MM.1S (cell line): ENCODE measurements at regions not wholly inside any gene's neighbourhood (a gene's known extent, or its start where the extent isn't known, plus 50 kb on each side); places are given as distances from the start of the nearest gene placed in this dataset.

ENCODE experiments used
- DNase-seq: peaks from one replicate; pipeline ENCODE4 v3.0.0-alpha.2; 2015
- H2AFZ ChIP-seq: fragments of 300-600 bp; sonication (generic); 2 replicates; pipeline ENCODE4 v1.6.0; 2016; ENCODE audit warnings: antibody characterized with exemption, low read length
- H3F3A ChIP-seq: fragments of 300-600 bp; sonication (generic); 2 replicates; pipeline ENCODE4 v1.6.1; 2016; ENCODE audit warnings: mild to moderate bottlenecking, antibody characterized with exemption, low read length, moderate library complexity, mixed read lengths; ENCODE audit not compliant: insufficient read depth
- H3K27ac ChIP-seq: fragments of 300-600 bp; sonication (generic); 2 replicates; pipeline ENCODE4 v1.5.1; 2016; ENCODE audit warnings: mild to moderate bottlenecking, low read length
- H3K27me3 ChIP-seq: fragments of 300-600 bp; sonication (generic); replicated peaks from 2 replicates; pipeline ENCODE4 v1.6.0; 2016; ENCODE audit warnings: low read length; ENCODE audit not compliant: insufficient read depth
- H3K36me3 ChIP-seq: fragments of 300-600 bp; sonication (generic); replicated peaks from 2 replicates; pipeline ENCODE4 v1.6.1; 2016; ENCODE audit warnings: mild to moderate bottlenecking, low read length, mixed read lengths; ENCODE audit not compliant: insufficient read depth
- H3K4me1 ChIP-seq: fragments of 300-600 bp; sonication (generic); 2 replicates; pipeline ENCODE4 v1.6.1; 2016; ENCODE audit warnings: low read length, mixed read lengths
- H3K4me2 ChIP-seq: fragments of 300-600 bp; sonication (generic); 2 replicates; pipeline ENCODE4 v1.6.0; 2016; ENCODE audit warnings: low read depth, low read length
- H3K4me3 ChIP-seq: fragments of 300-600 bp; sonication (generic); 2 replicates; pipeline ENCODE4 v1.5.1; 2016; ENCODE audit warnings: low read length, mixed read lengths
- H3K79me2 ChIP-seq: fragments of 300-600 bp; sonication (generic); 2 replicates; pipeline ENCODE4 v1.6.1; 2016; ENCODE audit warnings: mixed run types, low read length, mixed read lengths
- H3K9ac ChIP-seq: fragments of 300-600 bp; sonication (generic); 2 replicates; pipeline ENCODE4 v1.6.1; 2016; ENCODE audit warnings: low read length, mixed read lengths
- H3K9me2 ChIP-seq: fragments of 300-600 bp; sonication (generic); replicated peaks from 2 replicates; pipeline ENCODE4 v1.6.1; 2016; ENCODE audit warnings: mild to moderate bottlenecking, low read length, mixed read lengths; ENCODE audit not compliant: insufficient read depth
- H3K9me3 ChIP-seq: fragments of 300-600 bp; sonication (generic); replicated peaks from 2 replicates; pipeline ENCODE4 v1.6.1; 2016; ENCODE audit warnings: mild to moderate bottlenecking, low read length, mixed read lengths; ENCODE audit not compliant: insufficient read depth
- H4K20me1 ChIP-seq: fragments of 300-600 bp; sonication (generic); 2 replicates; pipeline ENCODE4 v1.6.1; 2016; ENCODE audit warnings: mild to moderate bottlenecking, low read length, moderate library complexity, mixed read lengths; ENCODE audit not compliant: insufficient read depth
- EZH2 ChIP-seq: fragments of 300-600 bp; sonication (generic); optimal IDR thresholded peaks from 2 replicates; pipeline ENCODE3; 2017; ENCODE audit warnings: low read depth, mild to moderate bottlenecking, antibody characterized with exemption, low read length, mixed read lengths
- EZH2phosphoT487 ChIP-seq: fragments of 300-600 bp; sonication (generic); IDR thresholded peaks from 2 replicates; pipeline ENCODE4 v1.6.1; 2018; ENCODE audit warnings: antibody characterized with exemption, low read length
- TF ChIP-seq, protein P1 (sequence below): fragments of 300-600 bp; sonication (generic); IDR thresholded peaks from 2 replicates; pipeline ENCODE4 v1.5.1; 2016; ENCODE audit warnings: antibody characterized with exemption, low read length, mixed read lengths

DNA sequence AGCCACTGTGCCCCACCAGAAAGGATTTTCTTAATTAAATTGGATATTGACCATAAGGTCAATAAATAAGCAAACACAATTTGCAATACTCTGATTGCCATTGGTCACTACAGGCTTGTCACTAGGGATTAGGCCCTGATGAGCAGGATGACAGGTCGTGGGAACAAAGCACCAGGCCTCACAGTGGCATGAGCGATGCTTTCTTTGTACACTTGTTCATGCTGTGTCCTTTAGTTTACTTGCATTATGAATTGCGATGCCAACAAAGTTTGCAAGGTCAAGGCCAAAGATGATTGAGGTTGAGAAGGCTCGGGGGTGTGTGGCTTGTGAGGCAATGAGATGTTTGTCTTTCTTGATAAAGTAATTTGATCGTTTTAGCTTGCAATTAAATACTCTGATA, 136.0 kb downstream of the TTC8 start:
- no peaks in the 10 kb centered on the region for H3K4me1 ChIP-seq
- H4K20me1 ChIP-seq = no peaks in the 10 kb centered on the region
- H3K79me2 ChIP-seq = no peaks in the 10 kb centered on the region
- H3K27ac ChIP-seq = no peak overlapping the region
- no peaks in the 10 kb centered on the region for H3K9me2 ChIP-seq
- no peak overlapping the region for H3K9ac ChIP-seq
- TF ChIP-seq EZH2phosphoT487 = no peak
- TF ChIP-seq EZH2 = no peak
- TF ChIP-seq, protein P1, sequence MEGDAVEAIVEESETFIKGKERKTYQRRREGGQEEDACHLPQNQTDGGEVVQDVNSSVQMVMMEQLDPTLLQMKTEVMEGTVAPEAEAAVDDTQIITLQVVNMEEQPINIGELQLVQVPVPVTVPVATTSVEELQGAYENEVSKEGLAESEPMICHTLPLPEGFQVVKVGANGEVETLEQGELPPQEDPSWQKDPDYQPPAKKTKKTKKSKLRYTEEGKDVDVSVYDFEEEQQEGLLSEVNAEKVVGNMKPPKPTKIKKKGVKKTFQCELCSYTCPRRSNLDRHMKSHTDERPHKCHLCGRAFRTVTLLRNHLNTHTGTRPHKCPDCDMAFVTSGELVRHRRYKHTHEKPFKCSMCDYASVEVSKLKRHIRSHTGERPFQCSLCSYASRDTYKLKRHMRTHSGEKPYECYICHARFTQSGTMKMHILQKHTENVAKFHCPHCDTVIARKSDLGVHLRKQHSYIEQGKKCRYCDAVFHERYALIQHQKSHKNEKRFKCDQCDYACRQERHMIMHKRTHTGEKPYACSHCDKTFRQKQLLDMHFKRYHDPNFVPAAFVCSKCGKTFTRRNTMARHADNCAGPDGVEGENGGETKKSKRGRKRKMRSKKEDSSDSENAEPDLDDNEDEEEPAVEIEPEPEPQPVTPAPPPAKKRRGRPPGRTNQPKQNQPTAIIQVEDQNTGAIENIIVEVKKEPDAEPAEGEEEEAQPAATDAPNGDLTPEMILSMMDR = no peak
- no peak overlapping the region for H3K4me2 ChIP-seq
- DNase-seq = no peak
- no peaks in the 10 kb centered on the region for H3K9me3 ChIP-seq
- no peaks in the 10 kb centered on the region for H3K36me3 ChIP-seq
- H3K4me3 ChIP-seq = no peak overlapping the region
- no peak overlapping the region for H2AFZ ChIP-seq
- H3K27me3 ChIP-seq = no peaks in the 10 kb centered on the region
- H3F3A ChIP-seq = no peaks in the 10 kb centered on the region

DNA sequence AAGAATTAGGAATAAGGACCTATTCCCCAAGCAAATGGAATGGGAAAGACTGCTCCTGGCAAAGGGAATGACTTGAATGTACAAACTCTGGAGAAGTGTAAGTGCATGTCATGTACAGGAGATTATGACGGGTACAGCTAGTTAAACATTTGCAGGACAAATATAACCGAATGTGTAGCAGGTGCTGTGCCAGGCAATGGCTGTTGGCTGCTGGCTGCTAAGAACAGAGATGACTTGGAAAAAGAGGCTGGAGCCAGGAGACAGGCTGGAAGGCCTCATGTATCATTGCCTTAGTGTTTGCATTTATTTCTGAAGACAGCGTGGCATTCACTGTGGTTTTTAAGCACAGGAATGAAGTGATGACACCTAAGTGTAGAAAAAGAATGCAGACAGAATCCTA, 136.8 kb downstream of the TTC8 start:
- H3K4me3 ChIP-seq = no peak overlapping the region
- no peaks in the 10 kb centered on the region for H3K9me2 ChIP-seq
- H3K27ac ChIP-seq = no peak overlapping the region
- H3K4me1 ChIP-seq = no peaks in the 10 kb centered on the region
- H3K4me2 ChIP-seq = no peak overlapping the region
- H4K20me1 ChIP-seq = no peaks in the 10 kb centered on the region
- no peaks in the 10 kb centered on the region for H3K36me3 ChIP-seq
- H3K27me3 ChIP-seq = no peaks in the 10 kb centered on the region
- H2AFZ ChIP-seq = no peak overlapping the region
- no peaks in the 10 kb centered on the region for H3F3A ChIP-seq
- H3K9ac ChIP-seq = no peak overlapping the region
- H3K79me2 ChIP-seq = no peaks in the 10 kb centered on the region
- H3K9me3 ChIP-seq = no peaks in the 10 kb centered on the region
- no peak for DNase-seq
- TF ChIP-seq EZH2phosphoT487 (no peak), EZH2 (no peak)
- TF ChIP-seq, protein P1 = no peak

DNA sequence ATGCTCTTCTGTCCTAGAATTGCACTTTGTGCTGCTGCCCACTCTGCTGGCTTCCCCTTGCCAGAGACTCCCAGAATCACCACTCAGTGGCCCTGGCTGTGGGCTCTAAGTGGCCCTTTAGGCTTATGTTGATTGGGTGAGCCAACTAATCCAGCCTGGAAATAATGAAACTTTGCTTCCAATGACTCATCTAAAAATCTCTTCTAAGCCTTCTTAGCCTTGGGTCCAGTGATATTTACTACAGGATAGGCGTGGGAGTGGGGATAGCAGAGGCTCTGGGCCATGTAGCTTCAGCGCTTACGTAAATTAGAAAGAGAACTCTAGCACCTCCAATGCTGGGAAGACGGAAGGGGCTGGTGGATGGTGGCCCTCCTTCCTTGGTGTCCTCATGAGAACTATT, 137.9 kb downstream of the TTC8 start:
- H3K27me3 ChIP-seq = no peaks in the 10 kb centered on the region
- H3K36me3 ChIP-seq = no peaks in the 10 kb centered on the region
- no peaks in the 10 kb centered on the region for H3K79me2 ChIP-seq
- no peak overlapping the region for H3K4me2 ChIP-seq
- no peak overlapping the region for H3K27ac ChIP-seq
- H3K9me2 ChIP-seq = no peaks in the 10 kb centered on the region
- H3K4me1 ChIP-seq = no peaks in the 10 kb centered on the region
- no peak for DNase-seq
- H3F3A ChIP-seq = no peaks in the 10 kb centered on the region
- no peaks in the 10 kb centered on the region for H3K9me3 ChIP-seq
- no peaks in the 10 kb centered on the region for H4K20me1 ChIP-seq
- TF ChIP-seq EZH2 (no peak), EZH2phosphoT487 (no peak)
- TF ChIP-seq, protein P1 = no peak
- H3K9ac ChIP-seq = no peak overlapping the region
- H3K4me3 ChIP-seq = no peak overlapping the region
- no peak overlapping the region for H2AFZ ChIP-seq

DNA sequence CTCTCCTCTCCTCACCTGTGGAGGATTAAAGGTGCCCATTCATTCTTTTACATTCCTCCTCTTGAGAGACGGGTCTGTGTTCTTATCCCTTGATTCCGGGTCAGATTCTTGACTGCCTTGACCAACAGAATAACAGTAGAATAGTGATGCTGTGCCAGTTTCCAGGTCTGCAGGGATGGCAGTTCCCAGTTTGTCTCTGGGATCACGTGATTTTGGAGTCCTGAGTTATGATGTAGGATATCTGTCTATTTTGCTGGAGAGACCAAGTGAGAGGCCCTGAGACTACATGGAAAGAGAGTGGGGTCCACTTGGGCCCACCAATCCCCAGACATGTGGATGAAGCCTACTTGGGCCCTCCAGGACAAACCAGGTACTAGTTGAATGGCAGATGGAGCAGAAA, 142.8 kb downstream of the TTC8 start:
- no peak overlapping the region for H2AFZ ChIP-seq
- no peak overlapping the region for H3K4me3 ChIP-seq
- no peaks in the 10 kb centered on the region for H3K9me3 ChIP-seq
- no peaks in the 10 kb centered on the region for H3K36me3 ChIP-seq
- no peaks in the 10 kb centered on the region for H3K79me2 ChIP-seq
- no peaks in the 10 kb centered on the region for H4K20me1 ChIP-seq
- H3K4me1 ChIP-seq = no peaks in the 10 kb centered on the region
- no peak overlapping the region for H3K9ac ChIP-seq
- no peaks in the 10 kb centered on the region for H3K9me2 ChIP-seq
- DNase-seq = no peak
- no peak overlapping the region for H3K4me2 ChIP-seq
- H3F3A ChIP-seq = no peaks in the 10 kb centered on the region
- TF ChIP-seq, protein P1 = no peak
- TF ChIP-seq EZH2phosphoT487 (no peak), EZH2 (no peak)
- no peaks in the 10 kb centered on the region for H3K27me3 ChIP-seq
- no peak overlapping the region for H3K27ac ChIP-seq
